Ascending aorta (tissue), 2 donors: ENCODE measurements at regions not wholly inside any gene's neighbourhood (a gene's known extent, or its start where the extent isn't known, plus 50 kb on each side); places are given as distances from the start of the nearest gene placed in this dataset.

ENCODE experiments used
- DNase-seq, 2 donors: peaks; one replicate each; pipeline ENCODE4 v3.0.0-alpha.2; 2019; ENCODE audit warnings: low spot score in 2 of 2
- H3K27ac ChIP-seq, 2 donors: fragments of 200-600 bp; sonication (generic); one replicate each; pipeline ENCODE4 v1.5.1; 2016 to 2017; ENCODE audit warnings: mild to moderate bottlenecking in 1 of 2
- H3K27me3 ChIP-seq: fragments of 200-600 bp; sonication (generic); one replicate; pipeline ENCODE4 v1.5.1; 2017
- H3K36me3 ChIP-seq, 2 donors: fragments of 200-600 bp; sonication (generic); one replicate each; pipeline ENCODE4 v1.5.1; 2016
- H3K4me1 ChIP-seq, 2 donors: fragments of 200-600 bp; sonication (generic); one replicate each; pipeline ENCODE4 v1.5.1; 2016 to 2017; ENCODE audit warnings: mild to moderate bottlenecking in 1 of 2
- H3K4me3 ChIP-seq, 2 donors: fragments of 200-600 bp; sonication (generic); one replicate each; pipeline ENCODE4 v1.5.1; 2016 to 2017; ENCODE audit warnings: mild to moderate bottlenecking in 1 of 2
- H3K9me3 ChIP-seq, 2 donors: fragments of 200-600 bp; sonication (generic); one replicate each; pipeline ENCODE4 v1.5.1; 2016
- CTCF ChIP-seq, 3 experiments: fragments of 200-600 bp in 2 of 3; fragments of 450-650 bp in 1 of 3; sonication (generic) in 2 of 3; IDR thresholded peaks; one replicate each; pipeline ENCODE4 v1.5.1; 2016 to 2019; ENCODE audit warnings: antibody characterized with exemption in 3 of 3, mild to moderate bottlenecking in 1 of 3, moderate library complexity in 1 of 3
- intact Hi-C: fragments of 100-400 bp; cut with DNase I; formaldehyde crosslinking; loops from one replicate; pipeline ENCODE4 v1.15.1; 2023

GRCh38 chr21:22609802-22610201, 1611.6 kb downstream of the NCAM2 start:
- H3K36me3 ChIP-seq = no peaks in the 10 kb centered on the region
- no peaks in the 10 kb centered on the region for H3K4me1 ChIP-seq
- no peak overlapping the region for H3K4me3 ChIP-seq
- no peaks in the 10 kb centered on the region for H3K27me3 ChIP-seq
- H3K27ac ChIP-seq = no peak overlapping the region
- no peaks in the 10 kb centered on the region for H3K9me3 ChIP-seq
- no peak for DNase-seq
- TF ChIP-seq CTCF (IDR thresholded peaks at IDR 0.05) = no peak
- intact Hi-C loops = no loop called here

GRCh38 chr21:22627911-22628310, 1629.7 kb downstream of the NCAM2 start:
- Histone ChIP-seq H3K4me1 (no peaks in the 10 kb centered on the region), H3K27me3 (no peaks in the 10 kb centered on the region), H3K36me3 (no peaks in the 10 kb centered on the region), H3K4me3 (no peak overlapping the region), H3K27ac (no peak overlapping the region), H3K9me3 (no peaks in the 10 kb centered on the region)
- intact Hi-C loops = no loop called here
- DNase-seq = no peak
- TF ChIP-seq CTCF (IDR thresholded peaks at IDR 0.05) = no peak

DNA sequence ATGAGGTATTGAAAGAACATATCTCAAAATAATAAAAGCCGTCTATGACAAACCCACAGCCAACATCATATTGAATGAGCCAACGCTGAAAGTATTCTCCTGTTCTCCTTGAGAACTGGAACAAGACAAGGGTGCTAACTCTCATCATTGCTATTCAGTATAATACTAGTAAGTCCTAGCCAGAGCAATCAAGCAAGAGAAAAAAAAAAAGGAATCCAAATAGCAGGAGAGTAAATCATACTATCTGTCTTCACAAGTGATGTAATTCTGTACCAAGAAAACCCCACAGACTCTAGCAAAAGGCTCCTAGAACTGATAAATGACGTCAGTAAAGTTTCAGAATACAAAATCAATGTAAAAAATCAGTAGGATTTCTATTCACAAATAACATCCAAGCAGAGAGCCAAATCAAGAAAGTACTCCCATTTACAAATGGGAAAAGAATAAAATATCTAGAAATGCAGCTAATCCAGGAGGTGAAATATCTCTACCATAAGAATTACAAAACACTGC, 1632.8 kb downstream of the NCAM2 start:
- no peaks in the 10 kb centered on the region for H3K36me3 ChIP-seq
- no peaks in the 10 kb centered on the region for H3K9me3 ChIP-seq
- intact Hi-C loops = no loop called here
- no peak for DNase-seq
- H3K4me3 ChIP-seq = no peak overlapping the region
- no peak overlapping the region for H3K27ac ChIP-seq
- no peaks in the 10 kb centered on the region for H3K4me1 ChIP-seq
- no peaks in the 10 kb centered on the region for H3K27me3 ChIP-seq
- TF ChIP-seq CTCF (IDR thresholded peaks at IDR 0.05) = no peak

- Histone ChIP-seq H3K9me3 (no peaks in the 10 kb centered on the region), H3K27ac (no peak overlapping the region), H3K27me3 (no peaks in the 10 kb centered on the region), H3K4me3 (no peak overlapping the region), H3K4me1 (no peaks in the 10 kb centered on the region), H3K36me3 (no peaks in the 10 kb centered on the region)
- TF ChIP-seq CTCF (IDR thresholded peaks at IDR 0.05) = no peak
- DNase-seq = no peak
- intact Hi-C loops = no loop called here
Observed at GRCh38 chr21:22632176-22632575, 1634.0 kb downstream of the NCAM2 start.

DNA sequence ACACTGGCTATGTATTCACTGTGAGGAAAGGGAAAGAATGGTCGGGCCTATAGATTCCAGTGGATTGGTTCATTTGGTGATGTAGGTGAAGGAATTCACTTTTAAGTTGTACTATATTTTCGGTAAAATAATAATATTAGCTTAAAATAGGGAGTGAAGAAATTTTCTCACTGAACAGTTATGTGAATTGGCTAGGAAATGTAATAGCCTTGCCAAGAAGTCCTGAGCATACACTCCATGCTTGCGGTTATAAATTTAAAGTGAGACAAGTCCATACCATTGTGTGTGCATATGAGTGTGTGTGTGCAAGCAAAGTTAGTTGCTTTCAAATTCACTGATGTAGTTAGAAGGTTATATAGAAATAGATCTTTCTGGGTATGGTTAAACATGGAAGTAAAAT, 1651.0 kb downstream of the NCAM2 start:
- no peak for DNase-seq
- no peaks in the 10 kb centered on the region for H3K4me1 ChIP-seq
- H3K27ac ChIP-seq = no peak overlapping the region
- H3K4me3 ChIP-seq = no peak overlapping the region
- no peaks in the 10 kb centered on the region for H3K9me3 ChIP-seq
- H3K27me3 ChIP-seq = no peaks in the 10 kb centered on the region
- no peak for TF ChIP-seq CTCF (IDR thresholded peaks at IDR 0.05)
- H3K36me3 ChIP-seq = no peaks in the 10 kb centered on the region
- intact Hi-C loops = no loop called here

DNA sequence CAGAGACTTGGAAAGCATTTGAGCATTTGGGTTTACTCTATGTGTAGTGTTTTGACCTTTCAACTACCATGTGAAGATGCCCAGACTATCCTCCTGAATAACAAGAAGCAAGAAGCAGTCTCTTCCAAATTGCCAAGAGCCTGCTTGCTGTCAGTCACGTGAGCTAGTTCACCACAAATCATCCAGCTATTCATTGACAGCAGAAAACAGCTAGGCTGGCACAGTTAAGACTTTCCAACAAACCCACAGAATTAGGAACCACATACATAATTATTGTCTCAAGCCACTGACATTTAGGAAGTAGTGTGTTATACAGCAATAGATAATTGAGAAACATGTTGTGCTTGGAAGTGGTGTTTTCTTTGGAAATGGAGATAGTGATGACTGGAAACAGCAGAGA, 1652.0 kb downstream of the NCAM2 start:
- no peaks in the 10 kb centered on the region for H3K27me3 ChIP-seq
- TF ChIP-seq CTCF (IDR thresholded peaks at IDR 0.05) = no peak
- no peaks in the 10 kb centered on the region for H3K9me3 ChIP-seq
- no peak for DNase-seq
- no peak overlapping the region for H3K27ac ChIP-seq
- no peaks in the 10 kb centered on the region for H3K36me3 ChIP-seq
- intact Hi-C loops = no loop called here
- H3K4me1 ChIP-seq = no peaks in the 10 kb centered on the region
- H3K4me3 ChIP-seq = no peak overlapping the region
